ENCODE measurements at regions not wholly inside any gene's neighbourhood (a gene's known extent, or its start where the extent isn't known, plus 50 kb on each side); places are given as distances from the start of the nearest gene placed in this dataset.

DNA sequence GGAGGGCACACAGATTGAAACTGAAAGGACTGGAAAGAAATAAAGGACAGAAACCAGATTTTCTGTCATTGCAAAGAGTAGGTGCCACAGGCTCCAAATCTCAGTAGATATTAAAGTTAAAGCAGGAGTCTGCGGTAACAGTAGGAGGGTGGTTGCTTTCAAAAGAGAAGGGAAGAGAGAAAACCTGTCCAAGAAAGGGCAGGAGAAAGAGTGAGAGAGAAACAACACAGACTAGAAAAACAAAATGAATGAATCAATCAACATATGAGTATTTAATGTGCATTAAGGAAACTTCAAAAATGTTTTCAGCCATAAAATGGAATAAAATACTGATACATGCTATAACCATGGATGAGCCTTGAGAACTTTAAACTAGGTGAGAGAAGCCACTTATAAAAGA is 143.1 kb upstream of the CTAGE1 start:
- TF ChIP-seq, protein P1, sequence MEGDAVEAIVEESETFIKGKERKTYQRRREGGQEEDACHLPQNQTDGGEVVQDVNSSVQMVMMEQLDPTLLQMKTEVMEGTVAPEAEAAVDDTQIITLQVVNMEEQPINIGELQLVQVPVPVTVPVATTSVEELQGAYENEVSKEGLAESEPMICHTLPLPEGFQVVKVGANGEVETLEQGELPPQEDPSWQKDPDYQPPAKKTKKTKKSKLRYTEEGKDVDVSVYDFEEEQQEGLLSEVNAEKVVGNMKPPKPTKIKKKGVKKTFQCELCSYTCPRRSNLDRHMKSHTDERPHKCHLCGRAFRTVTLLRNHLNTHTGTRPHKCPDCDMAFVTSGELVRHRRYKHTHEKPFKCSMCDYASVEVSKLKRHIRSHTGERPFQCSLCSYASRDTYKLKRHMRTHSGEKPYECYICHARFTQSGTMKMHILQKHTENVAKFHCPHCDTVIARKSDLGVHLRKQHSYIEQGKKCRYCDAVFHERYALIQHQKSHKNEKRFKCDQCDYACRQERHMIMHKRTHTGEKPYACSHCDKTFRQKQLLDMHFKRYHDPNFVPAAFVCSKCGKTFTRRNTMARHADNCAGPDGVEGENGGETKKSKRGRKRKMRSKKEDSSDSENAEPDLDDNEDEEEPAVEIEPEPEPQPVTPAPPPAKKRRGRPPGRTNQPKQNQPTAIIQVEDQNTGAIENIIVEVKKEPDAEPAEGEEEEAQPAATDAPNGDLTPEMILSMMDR (IDR thresholded peaks at IDR 0.05; ENCODE audit: low read depth, low read length, poor library complexity, severe bottlenecking), result no peak
- no peak for TF ChIP-seq EZH2phosphoT487 (IDR thresholded peaks at IDR 0.05; ENCODE audit: borderline replicate concordance, low read length)

All from DOHH2 (cell line).